Astrocyte (in vitro differentiated cells and primary cell): ENCODE measurements at regions not wholly inside any gene's neighbourhood (a gene's known extent, or its start where the extent isn't known, plus 50 kb on each side); places are given as distances from the start of the nearest gene placed in this dataset.

ENCODE experiments used
- DNase-seq: peaks from one replicate; pipeline ENCODE4 v3.0.0-alpha.2; 2010; ENCODE audit warnings: low read depth
- FAIRE-seq: peaks from 2 replicates; lab custom pipeline; 2011; peaks lifted over from hg19 to GRCh38; lab: Jason Lieb, UNC
- H2AFZ ChIP-seq: 2 replicates; pipeline ENCODE4 v1.6.0; 2012; ENCODE audit warnings: low read depth, low read length, inconsistent platforms
- H3K27ac ChIP-seq: 2 replicates; pipeline ENCODE4 v1.5.1; 2011; ENCODE audit warnings: low read depth, low read length, inconsistent platforms
- H3K27me3 ChIP-seq: 2 replicates; pipeline ENCODE4 v1.6.0; 2011; ENCODE audit warnings: low read length, inconsistent platforms; ENCODE audit not compliant: insufficient read depth
- H3K36me3 ChIP-seq: 2 replicates; pipeline ENCODE4 v1.5.1; 2011; ENCODE audit warnings: low read length, inconsistent platforms; ENCODE audit not compliant: insufficient read depth
- H3K4me1 ChIP-seq: 2 replicates; pipeline ENCODE4 v1.5.1; 2011; ENCODE audit warnings: low read length, inconsistent platforms; ENCODE audit not compliant: insufficient read depth
- H3K4me2 ChIP-seq: 2 replicates; pipeline ENCODE4 v1.6.0; 2012; ENCODE audit warnings: low read length, inconsistent platforms
- H3K4me3 ChIP-seq: 2 replicates; pipeline ENCODE4 v1.5.1; 2011; ENCODE audit warnings: low read depth, mild to moderate bottlenecking, low read length, inconsistent platforms; ENCODE audit not compliant: insufficient read depth
- H3K79me2 ChIP-seq: 2 replicates; pipeline ENCODE4 v1.6.0; 2012; ENCODE audit warnings: mild to moderate bottlenecking, low read length, inconsistent platforms; ENCODE audit not compliant: insufficient read depth
- H3K9ac ChIP-seq: 2 replicates; pipeline ENCODE4 v1.6.0; 2012; ENCODE audit warnings: mild to moderate bottlenecking, low read length, inconsistent platforms
- H3K9me3 ChIP-seq: 2 replicates; pipeline ENCODE4 v1.5.1; 2012; ENCODE audit warnings: low read depth, mild to moderate bottlenecking, low read length, inconsistent platforms; ENCODE audit not compliant: insufficient read depth
- H4K20me1 ChIP-seq: 2 replicates; pipeline ENCODE4 v1.6.0; 2012; ENCODE audit warnings: low read length, inconsistent platforms; ENCODE audit not compliant: insufficient read depth
- H3K27ac Mint-ChIP-seq: one replicate; pipeline ENCODE4 v1.8.0; 2021; ENCODE audit warnings: mild to moderate bottlenecking, mixed read lengths; ENCODE audit not compliant: unreplicated experiment
- H3K27me3 Mint-ChIP-seq: one replicate; pipeline ENCODE4 v1.8.0; 2021; ENCODE audit warnings: low read depth, mixed read lengths; ENCODE audit not compliant: unreplicated experiment
- H3K36me3 Mint-ChIP-seq: one replicate; pipeline ENCODE4 v1.8.0; 2021; ENCODE audit warnings: low read depth, mixed read lengths; ENCODE audit not compliant: unreplicated experiment
- H3K4me1 Mint-ChIP-seq: one replicate; pipeline ENCODE4 v1.8.0; 2021; ENCODE audit warnings: low read depth, mixed read lengths; ENCODE audit not compliant: unreplicated experiment
- H3K4me3 Mint-ChIP-seq: one replicate; pipeline ENCODE4 v1.8.0; 2021; ENCODE audit warnings: mild to moderate bottlenecking, moderate library complexity, mixed read lengths; ENCODE audit not compliant: unreplicated experiment
- H3K9me3 Mint-ChIP-seq: one replicate; pipeline ENCODE4 v1.8.0; 2021; ENCODE audit warnings: mild to moderate bottlenecking, mixed read lengths; ENCODE audit not compliant: unreplicated experiment
- EZH2 ChIP-seq: IDR thresholded peaks from 2 replicates; pipeline ENCODE4 v1.6.1; 2012; ENCODE audit warnings: mild to moderate bottlenecking, low read length, inconsistent platforms; ENCODE audit not compliant: insufficient read depth
- TF ChIP-seq, protein P1 (sequence below): IDR thresholded peaks from 2 replicates; pipeline ENCODE4 v1.5.1; 2011; ENCODE audit warnings: low read depth, mild to moderate bottlenecking, inconsistent platforms, low read length, moderate library complexity; ENCODE audit not compliant: insufficient read depth

DNA sequence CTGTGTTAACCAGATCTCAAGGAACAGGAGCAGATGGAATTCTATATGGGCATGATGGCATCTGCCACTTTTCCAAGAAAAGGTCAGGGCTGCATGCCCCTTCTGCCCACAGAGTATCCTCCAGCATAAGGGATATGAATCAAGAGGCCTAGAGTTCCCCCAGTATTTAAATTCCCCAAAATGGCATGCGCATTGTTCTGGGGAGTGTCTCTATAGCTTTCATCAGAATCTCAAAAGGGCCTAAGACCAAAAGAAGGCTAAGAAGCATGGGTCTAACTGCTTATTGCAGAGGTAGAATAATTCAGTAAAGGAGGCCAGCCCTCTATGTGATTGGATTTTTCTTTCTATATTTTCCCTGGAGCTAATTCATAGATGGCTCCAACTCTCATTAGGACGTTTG is 114.2 kb upstream of the SPIN1 start:
- Mint-ChIP-seq H3K27me3 (peaks cover 6% of the 10 kb centered on the region), H3K9me3 (no peaks in the 10 kb centered on the region), H3K27ac (no peak overlapping the region), H3K4me1 (peaks cover 14% of the 10 kb centered on the region), H3K4me3 (no peak overlapping the region), H3K36me3 (no peaks in the 10 kb centered on the region)
- no peak for TF ChIP-seq EZH2
- TF ChIP-seq, protein P1, sequence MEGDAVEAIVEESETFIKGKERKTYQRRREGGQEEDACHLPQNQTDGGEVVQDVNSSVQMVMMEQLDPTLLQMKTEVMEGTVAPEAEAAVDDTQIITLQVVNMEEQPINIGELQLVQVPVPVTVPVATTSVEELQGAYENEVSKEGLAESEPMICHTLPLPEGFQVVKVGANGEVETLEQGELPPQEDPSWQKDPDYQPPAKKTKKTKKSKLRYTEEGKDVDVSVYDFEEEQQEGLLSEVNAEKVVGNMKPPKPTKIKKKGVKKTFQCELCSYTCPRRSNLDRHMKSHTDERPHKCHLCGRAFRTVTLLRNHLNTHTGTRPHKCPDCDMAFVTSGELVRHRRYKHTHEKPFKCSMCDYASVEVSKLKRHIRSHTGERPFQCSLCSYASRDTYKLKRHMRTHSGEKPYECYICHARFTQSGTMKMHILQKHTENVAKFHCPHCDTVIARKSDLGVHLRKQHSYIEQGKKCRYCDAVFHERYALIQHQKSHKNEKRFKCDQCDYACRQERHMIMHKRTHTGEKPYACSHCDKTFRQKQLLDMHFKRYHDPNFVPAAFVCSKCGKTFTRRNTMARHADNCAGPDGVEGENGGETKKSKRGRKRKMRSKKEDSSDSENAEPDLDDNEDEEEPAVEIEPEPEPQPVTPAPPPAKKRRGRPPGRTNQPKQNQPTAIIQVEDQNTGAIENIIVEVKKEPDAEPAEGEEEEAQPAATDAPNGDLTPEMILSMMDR: no peak
- no peak for FAIRE-seq
- Histone ChIP-seq H2AFZ (no peak overlapping the region), H3K27ac (no peak overlapping the region), H3K4me2 (no peak overlapping the region), H3K27me3 (no peaks in the 10 kb centered on the region), H3K36me3 (no peaks in the 10 kb centered on the region), H3K79me2 (no peaks in the 10 kb centered on the region), H3K9ac (no peak overlapping the region), H3K4me3 (no peak overlapping the region), H4K20me1 (no peaks in the 10 kb centered on the region), H3K9me3 (no peaks in the 10 kb centered on the region), H3K4me1 (peaks cover 4% of the 10 kb centered on the region)
- no peak for DNase-seq

DNA sequence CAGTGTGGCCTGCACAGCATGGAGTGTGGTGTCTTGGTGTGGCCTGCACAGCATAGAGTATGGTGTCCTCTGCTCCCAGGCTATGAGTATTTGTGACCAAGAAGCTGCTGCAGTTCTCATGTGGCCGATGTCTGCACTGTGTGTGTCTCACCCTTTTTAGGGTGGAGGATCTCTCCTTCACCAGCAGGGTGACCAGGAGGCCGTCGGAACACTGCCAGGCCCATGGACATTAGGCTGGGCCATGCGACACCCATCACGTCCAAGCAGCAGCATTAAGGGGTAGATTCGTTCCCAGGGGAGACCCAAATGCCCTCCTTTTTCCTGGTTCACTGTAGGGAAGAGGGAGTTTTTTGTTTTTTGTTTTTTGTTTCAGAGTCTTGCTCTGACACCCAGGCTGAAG is 115.3 kb upstream of the SPIN1 start:
- Histone ChIP-seq H3K4me1 (peaks cover 4% of the 10 kb centered on the region), H3K9ac (no peak overlapping the region), H3K27ac (no peak overlapping the region), H3K4me2 (no peak overlapping the region), H4K20me1 (no peaks in the 10 kb centered on the region), H3K36me3 (no peaks in the 10 kb centered on the region), H3K79me2 (no peaks in the 10 kb centered on the region), H3K9me3 (no peaks in the 10 kb centered on the region), H2AFZ (no peak overlapping the region), H3K27me3 (no peaks in the 10 kb centered on the region), H3K4me3 (no peak overlapping the region)
- DNase-seq: no peak
- no peak for FAIRE-seq
- Mint-ChIP-seq H3K27me3 (peaks cover 6% of the 10 kb centered on the region), H3K36me3 (no peaks in the 10 kb centered on the region), H3K27ac (no peak overlapping the region), H3K4me1 (peaks cover 14% of the 10 kb centered on the region), H3K4me3 (no peak overlapping the region), H3K9me3 (no peaks in the 10 kb centered on the region)
- TF ChIP-seq EZH2: no peak
- TF ChIP-seq, protein P1: no peak

DNA sequence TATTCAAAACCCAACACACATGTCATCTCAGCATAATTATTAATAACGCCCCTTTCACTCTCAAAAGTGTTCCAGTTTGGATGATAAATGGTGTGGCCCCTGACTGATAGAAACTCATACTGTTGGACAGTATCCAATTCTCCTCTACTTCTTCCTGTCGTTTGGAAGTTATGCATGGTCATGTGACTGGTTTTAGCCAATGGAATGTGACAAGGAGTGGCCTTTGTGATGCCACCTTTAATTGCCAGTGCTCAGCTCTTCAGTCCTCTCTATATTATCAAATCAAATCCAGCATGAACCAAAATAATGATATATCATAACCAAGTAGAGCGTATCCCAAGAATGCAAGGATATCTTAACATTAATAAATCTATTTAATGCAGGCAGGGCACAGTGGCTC is 117.8 kb upstream of the SPIN1 start:
- H4K20me1 ChIP-seq: no peaks in the 10 kb centered on the region
- peak overlapping the region; percentile 79 for H3K4me2 ChIP-seq
- no peak overlapping the region for H2AFZ ChIP-seq
- FAIRE-seq: no peak
- no peak overlapping the region for H3K4me3 Mint-ChIP-seq
- peaks cover 4% of the 10 kb centered on the region for H3K4me1 ChIP-seq
- H3K79me2 ChIP-seq: no peaks in the 10 kb centered on the region
- no peaks in the 10 kb centered on the region for H3K36me3 ChIP-seq
- H3K27me3 ChIP-seq: no peaks in the 10 kb centered on the region
- H3K27ac Mint-ChIP-seq: peak overlapping the region; percentile 16
- peak overlapping the region; percentile 51 for H3K27ac ChIP-seq
- no peaks in the 10 kb centered on the region for H3K9me3 Mint-ChIP-seq
- H3K9ac ChIP-seq: peak overlapping the region; percentile 14
- DNase-seq: no peak
- no peak overlapping the region for H3K4me3 ChIP-seq
- H3K27me3 Mint-ChIP-seq: peaks cover under 1% of the 10 kb centered on the region
- H3K4me1 Mint-ChIP-seq: peaks cover 18% of the 10 kb centered on the region
- no peaks in the 10 kb centered on the region for H3K36me3 Mint-ChIP-seq
- no peaks in the 10 kb centered on the region for H3K9me3 ChIP-seq
- TF ChIP-seq, protein P1: no peak
